Kidney epithelial cell (primary cell): ENCODE measurements at regions not wholly inside any gene's neighbourhood (a gene's known extent, or its start where the extent isn't known, plus 50 kb on each side); places are given as distances from the start of the nearest gene placed in this dataset.

Experiments
- DNase-seq: peaks from one replicate; pipeline ENCODE4 v3.0.0-alpha.2; 2010; ENCODE audit warnings: low read depth
- H3K27me3 ChIP-seq: 2 replicates; pipeline ENCODE4 v1.6.0; 2011; ENCODE audit warnings: low read length; ENCODE audit not compliant: control insufficient read depth, insufficient read depth
- H3K36me3 ChIP-seq: 2 replicates; pipeline ENCODE4 v1.5.1; 2011; ENCODE audit warnings: low read length; ENCODE audit not compliant: control insufficient read depth, insufficient read depth
- H3K4me3 ChIP-seq: 2 replicates; pipeline ENCODE4 v1.5.1; 2011; ENCODE audit warnings: low read depth, mild to moderate bottlenecking, control low read depth, low read length
- CTCF ChIP-seq: IDR thresholded peaks from 2 replicates; pipeline ENCODE4 v1.5.1; 2011; ENCODE audit warnings: mild to moderate bottlenecking, moderate library complexity, low read length, control low read depth, inconsistent platforms; ENCODE audit not compliant: insufficient read depth, poor library complexity, severe bottlenecking

- no peaks in the 10 kb centered on the region for H3K36me3 ChIP-seq
- no peak for DNase-seq
- no peak overlapping the region for H3K4me3 ChIP-seq
- H3K27me3 ChIP-seq, result no peaks in the 10 kb centered on the region
- TF ChIP-seq CTCF, result no peak
Measured at GRCh38 chr3:102095383-102095782, 246.1 kb downstream of the NFKBIZ start.

- no peaks in the 10 kb centered on the region for H3K27me3 ChIP-seq
- H3K4me3 ChIP-seq, result no peak overlapping the region
- no peak for DNase-seq
- no peak for TF ChIP-seq CTCF
- no peaks in the 10 kb centered on the region for H3K36me3 ChIP-seq
Measured at GRCh38 chr3:102096066-102096465, 246.8 kb downstream of the NFKBIZ start.

GRCh38 chr3:102098130-102098885, 249.0 kb downstream of the NFKBIZ start:
- Histone ChIP-seq H3K36me3 (no peaks in the 10 kb centered on the region), H3K4me3 (no peak overlapping the region)
- TF ChIP-seq CTCF, result no peak

GRCh38 chr3:102099913-102100312, 250.6 kb downstream of the NFKBIZ start:
- Histone ChIP-seq H3K36me3 (no peaks in the 10 kb centered on the region), H3K4me3 (no peak overlapping the region), H3K27me3 (no peaks in the 10 kb centered on the region)
- DNase-seq, result no peak
- no peak for TF ChIP-seq CTCF

More at GRCh38 chr3:102098130-102098885, 249.0 kb downstream of the NFKBIZ start:
- H3K27me3 ChIP-seq, result no peaks in the 10 kb centered on the region
- no peak for DNase-seq

- no peak for TF ChIP-seq CTCF
- DNase-seq, result no peak
- Histone ChIP-seq H3K36me3 (no peaks in the 10 kb centered on the region), H3K27me3 (no peaks in the 10 kb centered on the region), H3K4me3 (no peak overlapping the region)
Measured at GRCh38 chr3:102102394-102102793, 253.1 kb downstream of the NFKBIZ start.

GRCh38 chr3:102104033-102104432, 254.7 kb downstream of the NFKBIZ start:
- no peak for DNase-seq
- TF ChIP-seq CTCF, result no peak
- Histone ChIP-seq H3K27me3 (no peaks in the 10 kb centered on the region), H3K4me3 (no peak overlapping the region), H3K36me3 (no peaks in the 10 kb centered on the region)
